Esophagus muscularis mucosa (tissue), 4 donors: ENCODE measurements at regions not wholly inside any gene's neighbourhood (a gene's known extent, or its start where the extent isn't known, plus 50 kb on each side); places are given as distances from the start of the nearest gene placed in this dataset.

ENCODE experiments used
- DNase-seq: peaks from one replicate; pipeline ENCODE4 v3.0.0-alpha.2; 2017; ENCODE audit errors: extremely low spot score
- H3K27ac ChIP-seq, 4 donors: fragments of 200-600 bp; sonication (generic); replicated peaks in 1 of 4; 1 replicate in 3 of 4; 2 replicates in 1 of 4; pipeline ENCODE4 v1.5.1; 2016 to 2019; ENCODE audit warnings: mild to moderate bottlenecking in 1 of 4
- H3K27me3 ChIP-seq, 4 donors: fragments of 200-600 bp; sonication (generic); one replicate each; pipeline versions ENCODE4 v1.5.1 to v1.6.0; 2016 to 2019
- H3K36me3 ChIP-seq, 4 donors: fragments of 200-600 bp; sonication (generic); one replicate each; pipeline ENCODE4 v1.5.1; 2016 to 2019
- H3K4me1 ChIP-seq, 4 donors: fragments of 200-600 bp; sonication (generic); one replicate each; pipeline ENCODE4 v1.5.1; 2016 to 2019
- H3K4me3 ChIP-seq, 4 donors: fragments of 200-600 bp; sonication (generic); 1 replicate in 2 of 4; 2 replicates in 2 of 4; pipeline ENCODE4 v1.5.1; 2016 to 2019; ENCODE audit warnings: mild to moderate bottlenecking in 4 of 4, moderate library complexity in 1 of 4
- H3K9me3 ChIP-seq, 4 donors: fragments of 200-600 bp; sonication (generic); 1 replicate in 3 of 4; 2 replicates in 1 of 4; pipeline ENCODE4 v1.5.1; 2016 to 2019
- CTCF ChIP-seq, 3 experiments: fragments of 200-600 bp in 2 of 3; fragments of 450-650 bp in 1 of 3; sonication (generic) in 2 of 3; IDR thresholded peaks; one replicate each; pipeline ENCODE4 v1.5.1; 2017 to 2019; ENCODE audit warnings: antibody characterized with exemption in 3 of 3, mild to moderate bottlenecking in 2 of 3, moderate library complexity in 1 of 3
- EP300 ChIP-seq: sonication (generic); formaldehyde crosslinking; IDR thresholded peaks from one replicate; pipeline ENCODE4 v1.6.1; 2017; ENCODE audit warnings: antibody characterized with exemption
- POLR2A ChIP-seq: fragments of 450-650 bp; IDR thresholded peaks from one replicate; pipeline ENCODE4 v1.6.1; 2017; ENCODE audit warnings: antibody characterized with exemption, moderate library complexity, mild to moderate bottlenecking, low read depth
- POLR2AphosphoS5 ChIP-seq, 2 donors: sonication (generic); formaldehyde crosslinking; IDR thresholded peaks; one replicate each; pipeline ENCODE4 v1.6.1; 2017; ENCODE audit warnings: antibody characterized with exemption in 2 of 2
- WGBS: methylation state at CpG from one replicate; pipeline ENCODE4 v1.1.5; 2018; 5-methylcytosine and 5-hydroxymethylcytosine counted together
- intact Hi-C: fragments of 100-400 bp; cut with DNase I; formaldehyde crosslinking; loops from one replicate; pipeline ENCODE4 v1.15.1; 2023

- 83% methylated on average over 1 of the region's 1 CpG for WGBS
- Histone ChIP-seq H3K27me3 (no peaks in the 10 kb centered on the region), H3K4me1 (no peaks in the 10 kb centered on the region), H3K4me3 (no peak overlapping the region), H3K36me3 (no peaks in the 10 kb centered on the region), H3K27ac (no peak overlapping the region), H3K9me3 (no peaks in the 10 kb centered on the region)
- no peak for TF ChIP-seq CTCF (IDR thresholded peaks at IDR 0.05)
- TF ChIP-seq POLR2AphosphoS5 (IDR thresholded peaks at IDR 0.05) = no peak
- no peak for TF ChIP-seq EP300
- TF ChIP-seq POLR2A = no peak
- DNase-seq = no peak
- intact Hi-C loops = no loop called here
These were observed 1169.3 kb upstream of the DDX18 start for GRCh38 chr2:116645155-116645554.

GRCh38 chr2:116668691-116669090, 1145.8 kb upstream of the DDX18 start:
- no peaks in the 10 kb centered on the region for H3K36me3 ChIP-seq
- intact Hi-C loops = no loop called here
- H3K27ac ChIP-seq = no peak overlapping the region
- H3K9me3 ChIP-seq = peaks cover 0 to 2% (median 0%) of the 10 kb centered on the region in 4 donors
- no peak for DNase-seq
- 92% methylated on average over 1 of the region's 1 CpG for WGBS
- TF ChIP-seq EP300 (no peak), POLR2A (no peak), POLR2AphosphoS5 (IDR thresholded peaks at IDR 0.05) (no peak), CTCF (IDR thresholded peaks at IDR 0.05) (no peak)
- H3K27me3 ChIP-seq = no peaks in the 10 kb centered on the region
- H3K4me3 ChIP-seq = no peak overlapping the region
- no peaks in the 10 kb centered on the region for H3K4me1 ChIP-seq

- H3K27ac ChIP-seq = no peak overlapping the region
- 57% methylated on average over 2 of the region's 2 CpGs for WGBS
- no peaks in the 10 kb centered on the region for H3K4me1 ChIP-seq
- no peaks in the 10 kb centered on the region for H3K36me3 ChIP-seq
- TF ChIP-seq POLR2A (no peak), POLR2AphosphoS5 (IDR thresholded peaks at IDR 0.05) (no peak), CTCF (IDR thresholded peaks at IDR 0.05) (no peak), EP300 (no peak)
- intact Hi-C loops = no loop called here
- no peak overlapping the region for H3K4me3 ChIP-seq
- H3K27me3 ChIP-seq = no peaks in the 10 kb centered on the region
- no peaks in the 10 kb centered on the region for H3K9me3 ChIP-seq
- no peak for DNase-seq
These were observed 1144.7 kb upstream of the DDX18 start for GRCh38 chr2:116669782-116670181.

- Histone ChIP-seq H3K36me3 (no peaks in the 10 kb centered on the region), H3K9me3 (no peaks in the 10 kb centered on the region), H3K4me3 (no peak overlapping the region), H3K27me3 (no peaks in the 10 kb centered on the region), H3K27ac (no peak overlapping the region), H3K4me1 (no peaks in the 10 kb centered on the region)
- TF ChIP-seq POLR2A = no peak
- no peak for TF ChIP-seq EP300
- TF ChIP-seq POLR2AphosphoS5 (IDR thresholded peaks at IDR 0.05) = no peak
- TF ChIP-seq CTCF (IDR thresholded peaks at IDR 0.05) = no peak
- intact Hi-C loops = no loop called here
- DNase-seq = no peak
These were observed 1140.3 kb upstream of the DDX18 start for GRCh38 chr2:116674188-116674587.

- Histone ChIP-seq H3K27me3 (no peaks in the 10 kb centered on the region), H3K9me3 (no peaks in the 10 kb centered on the region), H3K4me3 (no peak overlapping the region), H3K4me1 (no peaks in the 10 kb centered on the region), H3K27ac (no peak overlapping the region), H3K36me3 (no peaks in the 10 kb centered on the region)
- intact Hi-C loops = no loop called here
- WGBS = 64% methylated on average over 2 of the region's 2 CpGs
- DNase-seq = no peak
- no peak for TF ChIP-seq POLR2AphosphoS5 (IDR thresholded peaks at IDR 0.05)
These were observed 1137.7 kb upstream of the DDX18 start for GRCh38 chr2:116676776-116677175.
